ENCODE measurements at regions not wholly inside any gene's neighbourhood (a gene's known extent, or its start where the extent isn't known, plus 50 kb on each side); places are given as distances from the start of the nearest gene placed in this dataset.
A peak's percentile ranks its signal among the peaks of the same experiment; 100 is the strongest.

- H3K4me3 ChIP-seq (ENCODE audit: extremely low read depth in 1 of 4, insufficient read depth in 2 of 4, low read depth in 3 of 4, low read length in 4 of 4): no peak overlapping the region
- peaks cover 2 to 7% (median 4%) of the 10 kb centered on the region in 4 experiments for H3K4me1 ChIP-seq (replicated peaks in 1 of 4; ENCODE audit: control insufficient read depth in 3 of 4, insufficient read depth in 4 of 4, low read length in 3 of 4)
- H3K23me2 ChIP-seq (ENCODE audit: low read depth, low read length): no peaks in the 10 kb centered on the region; the same call in 1 of the 2 replicates
- H3K79me2 ChIP-seq (ENCODE audit: control insufficient read depth in 1 of 2, insufficient read depth in 2 of 2, low read length in 2 of 2): no peaks in the 10 kb centered on the region
- FAIRE-seq: no peak
- no peak overlapping the region for H3K4me2 ChIP-seq (ENCODE audit: insufficient read depth in 1 of 2, low read depth in 2 of 2, low read length in 2 of 2)
- H2BK5ac ChIP-seq (ENCODE audit: low read depth, low read length): no peak overlapping the region
- no peak overlapping the region for H2BK12ac ChIP-seq (ENCODE audit: low read depth, low read length)
- H3K27ac ChIP-seq (ENCODE audit: low read depth, low read length): no peak overlapping the region
- H4K20me1 ChIP-seq (replicated peaks in 1 of 2; ENCODE audit: control insufficient read depth in 1 of 2, insufficient read depth in 2 of 2, low read length in 2 of 2): no peaks in the 10 kb centered on the region
- H3K18ac ChIP-seq (ENCODE audit: extremely low read depth, low read length): no peak overlapping the region; the same call in 1 of the 2 replicates
- no peak overlapping the region for H2AK5ac ChIP-seq (ENCODE audit: low read depth, low read length)
- DNase-seq (ENCODE audit: low read depth in 1 of 2, low spot score in 2 of 2): no peak
- no peak overlapping the region for H3K4ac ChIP-seq (replicated peaks; ENCODE audit: insufficient read length, low read depth, low read length)
- H4K8ac ChIP-seq (ENCODE audit: extremely low read depth, insufficient read depth, low read length): no peak overlapping the region
- no peak overlapping the region for H4K5ac ChIP-seq (ENCODE audit: insufficient read length, low read depth, low read length)
- no peaks in the 10 kb centered on the region for H3K79me1 ChIP-seq (ENCODE audit: low read depth, low read length)
- ChIA-PET CTCF (ENCODE audit: partially characterized antibody) (interaction anchor here (0.8 to 7.3 kb wide), 9 partner anchors 16 to 150 kb away, joined by 3 to 120 read pairs (median 5); no protein-coding TSS in a partner anchor), POLR2A (ENCODE audit: partially characterized antibody) (no interaction called here)
- no peak overlapping the region for H3K9ac ChIP-seq (replicated peaks in 1 of 4; ENCODE audit: extremely low read depth in 1 of 4, low read depth in 3 of 4, low read length in 3 of 4)
- peak overlapping the region; percentile 24; the same call in 1 of the 2 replicates for H2BK15ac ChIP-seq (ENCODE audit: low read length)
- H3K36me3 ChIP-seq (ENCODE audit: control insufficient read depth in 2 of 4, insufficient read depth in 4 of 4, low read length in 3 of 4): no peaks in the 10 kb centered on the region
- no peak overlapping the region for H3K14ac ChIP-seq (ENCODE audit: insufficient read length)
- H3K9me3 ChIP-seq (ENCODE audit: insufficient read depth in 2 of 2, low read depth in 1 of 2, low read length in 1 of 2): no peaks in the 10 kb centered on the region
- no peak overlapping the region for H2AFZ ChIP-seq (ENCODE audit: low read length)
- H3K56ac ChIP-seq (replicated peaks; ENCODE audit: insufficient read length, low read depth, low read length): no peak overlapping the region
- no peaks in the 10 kb centered on the region for H3K27me3 ChIP-seq (replicated peaks in 1 of 4; ENCODE audit: control insufficient read depth in 3 of 4, extremely low read depth in 1 of 4, insufficient read depth in 3 of 4, low read length in 3 of 4)
- no peak overlapping the region for H4K91ac ChIP-seq (replicated peaks; ENCODE audit: insufficient read length, low read length)
- no peak for TF ChIP-seq ASH2L (IDR thresholded peaks at IDR 0.05; ENCODE audit: low read length)
- no peak for TF ChIP-seq POU5F1 (IDR thresholded peaks at IDR 0.05; ENCODE audit: low read depth, low read length)
- TF ChIP-seq GTF2F1 (IDR thresholded peaks at IDR 0.05; ENCODE audit: borderline replicate concordance, low read depth, low read length): no peak
- no peak for TF ChIP-seq SAP30 (IDR thresholded peaks at IDR 0.05; ENCODE audit: insufficient read depth, insufficient replicate concordance, low read length)
- no peak for TF ChIP-seq RFX5 (IDR thresholded peaks at IDR 0.05; ENCODE audit: borderline replicate concordance, low read depth, low read length)
- TF ChIP-seq BRCA1 (IDR thresholded peaks at IDR 0.05; ENCODE audit: low read depth, low read length): no peak
- no peak for TF ChIP-seq EZH2 (IDR thresholded peaks at IDR 0.05; ENCODE audit: low read depth, low read length, severe bottlenecking)
- H2BK120ac ChIP-seq (replicated peaks; ENCODE audit: low read depth, low read length): no peak overlapping the region
- no peak overlapping the region for H3K23ac ChIP-seq (ENCODE audit: insufficient read length)
- H2BK20ac ChIP-seq (ENCODE audit: low read length): peak overlapping the region; percentile 90
- WGBS, 2 experiments (ENCODE audit: extremely low coverage in 1 of 2, insufficient coverage in 1 of 2, insufficient read length in 1 of 2, insufficient replicate concordance in 2 of 2, low coverage in 1 of 2, low lambda C conversion rate in 2 of 2, missing lambda C conversion rate in 1 of 2): 82% methylated on average over 11 of the region's 11 CpGs; no CpG with 5 or more reads in 1 of the 2 experiments
Observed at GRCh38 chr2:16035747-16036745, 95.7 kb downstream of the MYCN start.

All from H1 (cell line).